ENCODE measurements at regions not wholly inside any gene's neighbourhood (a gene's known extent, or its start where the extent isn't known, plus 50 kb on each side); places are given as distances from the start of the nearest gene placed in this dataset.

- Histone ChIP-seq H3K27ac (ENCODE audit: low read depth in 2 of 2, low read length in 2 of 2) (no peak overlapping the region), H3K9ac (ENCODE audit: low read length in 3 of 3) (no peak overlapping the region), H3K36me3 (ENCODE audit: control insufficient read depth in 2 of 3, insufficient read depth in 3 of 3, low read length in 3 of 3) (no peaks in the 10 kb centered on the region), H3K27me3 (ENCODE audit: control insufficient read depth, insufficient read depth, low read length) (no peaks in the 10 kb centered on the region), H3K4me1 (ENCODE audit: control insufficient read depth in 2 of 3, insufficient read depth in 2 of 3, low read depth in 1 of 3, low read length in 3 of 3) (no peaks in the 10 kb centered on the region), H3K4me3 (ENCODE audit: low read length in 3 of 3) (no peak overlapping the region), H3K9me3 (ENCODE audit: control insufficient read depth in 2 of 3, insufficient read depth in 1 of 3, low read length in 3 of 3) (no peaks in the 10 kb centered on the region)
- TF ChIP-seq CTCF (IDR thresholded peaks at IDR 0.05; ENCODE audit: borderline replicate concordance, extremely low read depth, insufficient read depth) = no peak
- no peak for FAIRE-seq
- intact Hi-C loops (cut with DNase I) = no loop called here
- no peak for DNase-seq
Observed at GRCh38 chr1:213324859-213325258, 273.8 kb downstream of the RPS6KC1 start.

GRCh38 chr1:213325482-213325881, 274.4 kb downstream of the RPS6KC1 start:
- Histone ChIP-seq H3K9me3 (ENCODE audit: control insufficient read depth in 2 of 3, insufficient read depth in 1 of 3, low read length in 3 of 3) (no peaks in the 10 kb centered on the region), H3K9ac (ENCODE audit: low read length in 3 of 3) (no peak overlapping the region), H3K4me3 (ENCODE audit: low read length in 3 of 3) (no peak overlapping the region), H3K27me3 (ENCODE audit: control insufficient read depth, insufficient read depth, low read length) (no peaks in the 10 kb centered on the region), H3K36me3 (ENCODE audit: control insufficient read depth in 2 of 3, insufficient read depth in 3 of 3, low read length in 3 of 3) (no peaks in the 10 kb centered on the region), H3K27ac (ENCODE audit: low read depth in 2 of 2, low read length in 2 of 2) (no peak overlapping the region), H3K4me1 (ENCODE audit: control insufficient read depth in 2 of 3, insufficient read depth in 2 of 3, low read depth in 1 of 3, low read length in 3 of 3) (no peaks in the 10 kb centered on the region)
- no peak for TF ChIP-seq CTCF (IDR thresholded peaks at IDR 0.05; ENCODE audit: borderline replicate concordance, extremely low read depth, insufficient read depth)
- FAIRE-seq = no peak
- intact Hi-C loops (cut with DNase I) = no loop called here
- DNase-seq = no peak

GRCh38 chr1:213326281-213327016, 275.4 kb downstream of the RPS6KC1 start:
- Histone ChIP-seq H3K36me3 (ENCODE audit: control insufficient read depth in 2 of 3, insufficient read depth in 3 of 3, low read length in 3 of 3) (no peaks in the 10 kb centered on the region), H3K4me1 (ENCODE audit: control insufficient read depth in 2 of 3, insufficient read depth in 2 of 3, low read depth in 1 of 3, low read length in 3 of 3) (no peaks in the 10 kb centered on the region), H3K27me3 (ENCODE audit: control insufficient read depth, insufficient read depth, low read length) (no peaks in the 10 kb centered on the region), H3K9me3 (ENCODE audit: control insufficient read depth in 2 of 3, insufficient read depth in 1 of 3, low read length in 3 of 3) (no peaks in the 10 kb centered on the region), H3K9ac (ENCODE audit: low read length in 3 of 3) (no peak overlapping the region), H3K27ac (ENCODE audit: low read depth in 2 of 2, low read length in 2 of 2) (no peak overlapping the region), H3K4me3 (ENCODE audit: low read length in 3 of 3) (no peak overlapping the region)
- TF ChIP-seq CTCF (IDR thresholded peaks at IDR 0.05; ENCODE audit: borderline replicate concordance, extremely low read depth, insufficient read depth) = no peak
- intact Hi-C loops (cut with DNase I) = no loop called here
- DNase-seq = no peak
- no peak for FAIRE-seq

Measured in kidney (tissue), 13 donors.